Endodermal cell (in vitro differentiated cells): ENCODE measurements at regions not wholly inside any gene's neighbourhood (a gene's known extent, or its start where the extent isn't known, plus 50 kb on each side); places are given as distances from the start of the nearest gene placed in this dataset.

Source experiments
- DNase-seq: peaks from one replicate; pipeline ENCODE4 v3.0.0-alpha.2; 2017
- H3K27ac ChIP-seq: 2 replicates; pipeline ENCODE4 v1.5.1; 2013; ENCODE audit warnings: mild to moderate bottlenecking, low read depth, low read length, moderate library complexity
- H3K27me3 ChIP-seq: 2 replicates; pipeline ENCODE4 v1.6.1; 2013; ENCODE audit warnings: mild to moderate bottlenecking, low read length, moderate library complexity; ENCODE audit not compliant: insufficient read depth, control insufficient read depth, poor library complexity, severe bottlenecking
- H3K36me3 ChIP-seq: 2 replicates; pipeline ENCODE4 v1.7.0; 2013; ENCODE audit warnings: mild to moderate bottlenecking, low read length, moderate library complexity; ENCODE audit not compliant: control insufficient read depth, insufficient read depth
- H3K4me1 ChIP-seq: one replicate; pipeline ENCODE4 v1.7.0; 2013; ENCODE audit warnings: low read length; ENCODE audit not compliant: control insufficient read depth, insufficient read depth
- H3K4me3 ChIP-seq: 2 replicates; pipeline ENCODE4 v1.5.1; 2013; ENCODE audit warnings: mild to moderate bottlenecking, low read length, moderate library complexity
- H3K9ac ChIP-seq: 2 replicates; pipeline ENCODE4 v1.6.1; 2013; ENCODE audit warnings: mild to moderate bottlenecking, low read length, moderate library complexity; ENCODE audit not compliant: poor library complexity, severe bottlenecking; ENCODE audit errors: extremely low read depth
- H3K9me3 ChIP-seq: 2 replicates; pipeline ENCODE4 v1.6.1; 2013; ENCODE audit warnings: mild to moderate bottlenecking, low read length, moderate library complexity; ENCODE audit not compliant: control insufficient read depth
- H3K27ac Mint-ChIP-seq: 2 replicates; pipeline ENCODE4 v1.8.0; 2020; ENCODE audit warnings: mixed read lengths
- H3K27me3 Mint-ChIP-seq: 2 replicates; pipeline ENCODE4 v1.8.0; 2021; ENCODE audit warnings: mild to moderate bottlenecking, mixed read lengths; ENCODE audit not compliant: insufficient read depth
- H3K36me3 Mint-ChIP-seq: 2 replicates; pipeline ENCODE4 v1.8.0; 2020; ENCODE audit warnings: low read depth, mixed read lengths
- H3K4me1 Mint-ChIP-seq: 2 replicates; pipeline ENCODE4 v1.8.0; 2020; ENCODE audit warnings: mixed read lengths
- H3K4me3 Mint-ChIP-seq: 2 replicates; pipeline ENCODE4 v1.8.0; 2020; ENCODE audit warnings: mild to moderate bottlenecking, moderate library complexity, mixed read lengths
- H3K9me3 Mint-ChIP-seq: 2 replicates; pipeline ENCODE4 v1.8.0; 2020; ENCODE audit warnings: mild to moderate bottlenecking, mixed read lengths
- WGBS, 2 experiments: methylation state at CpG; one replicate each; pipeline versions ENCODE4 v1.1.5 to v1.1.7; 2013; ENCODE audit warnings: missing lambda C conversion rate in 2 of 2, mixed read lengths in 1 of 2; ENCODE audit not compliant: insufficient coverage in 1 of 2, insufficient read length in 1 of 2; 5-methylcytosine and 5-hydroxymethylcytosine counted together
- TF ChIP-seq, protein P1 (sequence below): fragments of 200-600 bp; sonication (generic); conservative IDR thresholded peaks from 2 replicates; pipeline ENCODE4 v1.5.0; 2021; ENCODE audit warnings: antibody characterized with exemption, mild to moderate bottlenecking

DNA sequence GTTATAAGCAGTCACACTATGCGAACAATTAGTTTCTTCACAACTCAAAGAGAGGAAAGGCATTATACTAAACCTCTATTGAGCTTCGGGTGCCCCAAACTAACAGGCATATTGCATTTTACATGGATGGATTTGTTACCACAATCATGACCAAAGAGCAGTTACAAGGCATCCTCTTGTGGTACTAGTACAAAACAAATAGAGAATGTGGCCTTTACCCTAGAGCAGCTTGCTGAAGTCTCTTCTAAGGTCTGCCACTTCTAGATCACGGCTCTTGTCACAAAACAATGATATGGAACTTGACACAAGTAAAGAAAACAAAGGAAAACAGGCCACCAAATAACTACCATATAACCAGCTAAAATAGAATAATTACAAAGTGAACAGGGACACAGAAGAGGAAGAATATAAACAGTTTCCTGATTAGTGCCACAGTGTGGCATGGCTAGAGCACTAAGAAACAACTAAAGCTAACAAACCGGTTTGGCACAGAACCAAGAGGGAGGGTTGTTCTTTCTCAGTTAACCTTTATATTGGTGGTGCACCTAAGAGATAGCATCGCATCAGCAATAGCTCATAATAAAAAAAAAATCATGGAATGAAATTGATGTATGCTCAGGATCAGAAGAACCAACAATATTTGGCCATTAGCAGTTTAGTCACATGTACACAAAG lies 209.7 kb upstream of the ATP2B1 start:
- no peaks in the 10 kb centered on the region for H3K36me3 ChIP-seq
- Mint-ChIP-seq H3K4me1 (peaks cover 24% of the 10 kb centered on the region), H3K9me3 (peaks cover 7% of the 10 kb centered on the region), H3K27me3 (no peaks in the 10 kb centered on the region), H3K36me3 (no peaks in the 10 kb centered on the region), H3K4me3 (no peak overlapping the region), H3K27ac (no peak overlapping the region)
- H3K4me3 ChIP-seq, result no peak overlapping the region
- H3K9ac ChIP-seq, result no peak overlapping the region
- DNase-seq, result no peak
- H3K27ac ChIP-seq, result no peak overlapping the region
- peaks cover 3% of the 10 kb centered on the region for H3K4me1 ChIP-seq
- 50 to 77% methylated on average over 2 to 5 of the region's 5 CpGs for WGBS, 2 experiments
- H3K27me3 ChIP-seq, result no peaks in the 10 kb centered on the region
- no peaks in the 10 kb centered on the region for H3K9me3 ChIP-seq
- TF ChIP-seq, protein P1, sequence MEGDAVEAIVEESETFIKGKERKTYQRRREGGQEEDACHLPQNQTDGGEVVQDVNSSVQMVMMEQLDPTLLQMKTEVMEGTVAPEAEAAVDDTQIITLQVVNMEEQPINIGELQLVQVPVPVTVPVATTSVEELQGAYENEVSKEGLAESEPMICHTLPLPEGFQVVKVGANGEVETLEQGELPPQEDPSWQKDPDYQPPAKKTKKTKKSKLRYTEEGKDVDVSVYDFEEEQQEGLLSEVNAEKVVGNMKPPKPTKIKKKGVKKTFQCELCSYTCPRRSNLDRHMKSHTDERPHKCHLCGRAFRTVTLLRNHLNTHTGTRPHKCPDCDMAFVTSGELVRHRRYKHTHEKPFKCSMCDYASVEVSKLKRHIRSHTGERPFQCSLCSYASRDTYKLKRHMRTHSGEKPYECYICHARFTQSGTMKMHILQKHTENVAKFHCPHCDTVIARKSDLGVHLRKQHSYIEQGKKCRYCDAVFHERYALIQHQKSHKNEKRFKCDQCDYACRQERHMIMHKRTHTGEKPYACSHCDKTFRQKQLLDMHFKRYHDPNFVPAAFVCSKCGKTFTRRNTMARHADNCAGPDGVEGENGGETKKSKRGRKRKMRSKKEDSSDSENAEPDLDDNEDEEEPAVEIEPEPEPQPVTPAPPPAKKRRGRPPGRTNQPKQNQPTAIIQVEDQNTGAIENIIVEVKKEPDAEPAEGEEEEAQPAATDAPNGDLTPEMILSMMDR, result no peak

DNA sequence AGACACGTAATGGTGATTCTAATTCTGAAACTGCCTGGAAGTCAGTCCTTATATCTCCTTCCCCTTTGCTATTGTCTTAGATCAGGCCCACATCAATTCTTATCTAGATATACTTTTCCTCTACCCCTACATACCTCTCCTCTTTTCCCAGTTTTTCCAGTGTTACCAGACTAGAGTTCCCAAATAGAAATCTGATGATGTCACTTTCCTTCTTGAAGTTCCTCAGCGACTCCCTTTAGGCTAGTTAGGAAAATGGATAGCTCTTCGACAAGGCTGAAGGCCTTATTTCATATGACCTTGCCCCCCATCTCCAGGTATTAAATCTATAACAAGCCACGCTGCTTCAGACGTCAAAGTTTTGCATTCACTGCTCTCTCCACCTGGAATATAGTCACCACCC lies 201.1 kb upstream of the ATP2B1 start:
- Mint-ChIP-seq H3K27ac (no peak overlapping the region), H3K4me1 (peaks cover 13% of the 10 kb centered on the region), H3K27me3 (no peaks in the 10 kb centered on the region), H3K36me3 (peaks cover 1% of the 10 kb centered on the region), H3K9me3 (peaks cover 25% of the 10 kb centered on the region), H3K4me3 (no peak overlapping the region)
- Histone ChIP-seq H3K9ac (no peak overlapping the region), H3K36me3 (no peaks in the 10 kb centered on the region), H3K9me3 (peaks cover 11% of the 10 kb centered on the region), H3K27ac (no peak overlapping the region), H3K4me3 (no peak overlapping the region), H3K27me3 (no peaks in the 10 kb centered on the region), H3K4me1 (peaks cover 4% of the 10 kb centered on the region)
- no peak for DNase-seq
- TF ChIP-seq, protein P1, result no peak
- WGBS, 2 experiments, result 93 to 100% methylated on average over 2 to 5 of the region's 5 CpGs

DNA sequence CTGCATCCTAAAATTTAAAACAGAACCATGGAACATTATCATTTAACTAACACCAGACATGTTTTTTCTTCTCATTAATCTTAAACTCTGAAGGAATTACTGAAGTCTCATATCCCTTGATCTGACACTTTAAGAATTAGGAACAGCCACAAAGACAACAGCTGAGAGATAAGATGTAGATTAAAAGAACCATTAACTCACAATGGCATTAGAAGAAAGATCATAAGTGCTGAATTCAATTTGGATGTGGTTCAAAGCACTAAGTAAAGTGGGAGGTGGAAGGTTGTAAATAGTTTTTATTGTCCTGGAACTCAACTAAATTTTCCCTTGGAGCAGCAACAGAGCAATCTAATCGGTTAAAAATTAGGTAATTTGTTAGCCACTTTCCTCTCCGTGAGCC lies 199.0 kb upstream of the ATP2B1 start:
- Histone ChIP-seq H3K9me3 (peaks cover 8% of the 10 kb centered on the region), H3K36me3 (no peaks in the 10 kb centered on the region), H3K9ac (no peak overlapping the region), H3K4me1 (peaks cover 4% of the 10 kb centered on the region), H3K27me3 (no peaks in the 10 kb centered on the region), H3K4me3 (no peak overlapping the region), H3K27ac (no peak overlapping the region)
- WGBS, 2 experiments, result 84 to 89% methylated on average over 2 of the region's 2 CpGs
- H3K27me3 Mint-ChIP-seq, result no peaks in the 10 kb centered on the region
- peaks cover 1% of the 10 kb centered on the region for H3K36me3 Mint-ChIP-seq
- no peak for DNase-seq
- TF ChIP-seq, protein P1, result no peak
- peaks cover 15% of the 10 kb centered on the region for H3K9me3 Mint-ChIP-seq
- peaks cover 13% of the 10 kb centered on the region for H3K4me1 Mint-ChIP-seq
- no peak overlapping the region for H3K27ac Mint-ChIP-seq
- H3K4me3 Mint-ChIP-seq, result no peak overlapping the region
